ENCODE measurements at regions not wholly inside any gene's neighbourhood (a gene's known extent, or its start where the extent isn't known, plus 50 kb on each side); places are given as distances from the start of the nearest gene placed in this dataset.

DNA sequence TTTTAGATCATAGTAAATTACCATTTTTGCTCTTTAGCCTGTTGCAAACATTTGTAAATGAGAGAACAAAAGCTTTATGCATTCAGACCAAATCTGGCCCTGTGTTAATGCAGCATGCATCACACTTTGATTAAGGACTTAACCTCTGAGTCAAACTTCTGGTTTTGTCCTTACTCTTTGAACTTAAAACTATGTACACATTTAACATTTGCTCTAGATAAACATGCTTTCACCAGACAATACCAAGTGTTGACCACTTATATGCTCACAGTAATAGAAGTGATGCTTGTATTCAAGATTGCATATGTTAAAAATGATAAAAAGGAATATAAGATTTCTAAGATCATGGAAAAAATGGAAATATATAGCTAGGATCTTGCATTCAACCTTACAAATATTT is 1095.3 kb downstream of the ADGRL2 start:
- H3K4me3 ChIP-seq (ENCODE audit: low read depth, low read length), result no peak overlapping the region
- TF ChIP-seq, protein P1, sequence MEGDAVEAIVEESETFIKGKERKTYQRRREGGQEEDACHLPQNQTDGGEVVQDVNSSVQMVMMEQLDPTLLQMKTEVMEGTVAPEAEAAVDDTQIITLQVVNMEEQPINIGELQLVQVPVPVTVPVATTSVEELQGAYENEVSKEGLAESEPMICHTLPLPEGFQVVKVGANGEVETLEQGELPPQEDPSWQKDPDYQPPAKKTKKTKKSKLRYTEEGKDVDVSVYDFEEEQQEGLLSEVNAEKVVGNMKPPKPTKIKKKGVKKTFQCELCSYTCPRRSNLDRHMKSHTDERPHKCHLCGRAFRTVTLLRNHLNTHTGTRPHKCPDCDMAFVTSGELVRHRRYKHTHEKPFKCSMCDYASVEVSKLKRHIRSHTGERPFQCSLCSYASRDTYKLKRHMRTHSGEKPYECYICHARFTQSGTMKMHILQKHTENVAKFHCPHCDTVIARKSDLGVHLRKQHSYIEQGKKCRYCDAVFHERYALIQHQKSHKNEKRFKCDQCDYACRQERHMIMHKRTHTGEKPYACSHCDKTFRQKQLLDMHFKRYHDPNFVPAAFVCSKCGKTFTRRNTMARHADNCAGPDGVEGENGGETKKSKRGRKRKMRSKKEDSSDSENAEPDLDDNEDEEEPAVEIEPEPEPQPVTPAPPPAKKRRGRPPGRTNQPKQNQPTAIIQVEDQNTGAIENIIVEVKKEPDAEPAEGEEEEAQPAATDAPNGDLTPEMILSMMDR (IDR thresholded peaks at IDR 0.05; ENCODE audit: low read depth, low read length, missing control alignments), result no peak
- no peak for DNase-seq (ENCODE audit: low read depth)

- TF ChIP-seq, protein P1 (IDR thresholded peaks at IDR 0.05; ENCODE audit: low read depth, low read length, missing control alignments), result no peak
- no peak overlapping the region for H3K4me3 ChIP-seq (ENCODE audit: low read depth, low read length)
- DNase-seq (ENCODE audit: low read depth), result no peak
These were observed 1093.9 kb downstream of the ADGRL2 start for GRCh38 chr1:82894635-82895034.

GRCh38 chr1:82893712-82894470 is 1093.2 kb downstream of the ADGRL2 start:
- TF ChIP-seq, protein P1 (IDR thresholded peaks at IDR 0.05; ENCODE audit: low read depth, low read length, missing control alignments), result no peak
- no peak for DNase-seq (ENCODE audit: low read depth)

DNA sequence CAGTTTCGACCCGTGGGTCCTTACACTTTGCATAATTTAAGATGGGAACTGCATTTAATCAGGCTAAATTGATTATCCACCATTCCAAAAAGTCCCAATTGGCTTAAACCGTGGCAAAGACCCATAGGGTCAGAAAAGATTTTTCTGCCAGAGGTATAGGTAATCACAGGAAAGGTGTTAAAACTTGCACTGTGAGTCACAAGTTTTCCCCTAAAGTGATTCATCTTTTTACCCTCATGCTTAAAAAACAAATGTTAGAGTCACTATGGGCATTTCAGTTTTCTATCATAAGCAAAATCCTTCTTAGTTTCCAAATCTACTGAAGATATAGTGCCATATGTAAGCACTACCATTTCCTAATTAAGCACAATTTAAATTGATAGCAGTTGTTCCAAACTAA is 1079.8 kb downstream of the ADGRL2 start:
- no peak for DNase-seq (ENCODE audit: low read depth)
- TF ChIP-seq, protein P1 (IDR thresholded peaks at IDR 0.05; ENCODE audit: low read depth, low read length, missing control alignments), result no peak
- H3K4me3 ChIP-seq (ENCODE audit: low read depth, low read length), result no peak overlapping the region

More at GRCh38 chr1:82893712-82894470, 1093.2 kb downstream of the ADGRL2 start:
- no peak overlapping the region for H3K4me3 ChIP-seq (ENCODE audit: low read depth, low read length)

GRCh38 chr1:82879701-82880305 is 1079.1 kb downstream of the ADGRL2 start:
- H3K4me3 ChIP-seq (ENCODE audit: low read depth, low read length), result no peak overlapping the region
- TF ChIP-seq, protein P1 (IDR thresholded peaks at IDR 0.05; ENCODE audit: low read depth, low read length, missing control alignments), result no peak
- DNase-seq (ENCODE audit: low read depth), result no peak

DNA sequence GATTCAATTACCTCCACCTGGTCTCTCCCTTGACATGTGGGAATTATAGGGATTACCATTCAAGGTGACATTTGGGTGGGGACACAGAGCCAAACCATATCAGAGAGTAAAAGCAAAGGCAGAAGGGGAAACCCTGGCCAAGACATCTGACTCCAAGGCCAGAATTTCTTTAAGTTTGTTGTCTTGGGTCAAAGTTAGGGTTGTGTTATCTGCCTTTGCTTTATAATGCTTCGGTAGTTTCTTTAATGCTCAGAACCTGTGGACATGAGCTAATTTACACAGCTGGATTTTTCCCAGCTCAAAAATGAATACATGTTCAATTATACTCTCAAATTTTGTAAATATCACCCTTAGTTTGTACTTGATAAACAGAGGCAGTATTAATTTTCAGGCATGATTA is 1074.4 kb downstream of the ADGRL2 start:
- TF ChIP-seq, protein P1 (IDR thresholded peaks at IDR 0.05; ENCODE audit: low read depth, low read length, missing control alignments), result no peak
- H3K4me3 ChIP-seq (ENCODE audit: low read depth, low read length), result no peak overlapping the region
- DNase-seq (ENCODE audit: low read depth), result no peak

All from GM12864 (cell line).